ENCODE measurements at regions not wholly inside any gene's neighbourhood (a gene's known extent, or its start where the extent isn't known, plus 50 kb on each side); places are given as distances from the start of the nearest gene placed in this dataset.
A peak's percentile ranks its signal among the peaks of the same experiment; 100 is the strongest.

DNA sequence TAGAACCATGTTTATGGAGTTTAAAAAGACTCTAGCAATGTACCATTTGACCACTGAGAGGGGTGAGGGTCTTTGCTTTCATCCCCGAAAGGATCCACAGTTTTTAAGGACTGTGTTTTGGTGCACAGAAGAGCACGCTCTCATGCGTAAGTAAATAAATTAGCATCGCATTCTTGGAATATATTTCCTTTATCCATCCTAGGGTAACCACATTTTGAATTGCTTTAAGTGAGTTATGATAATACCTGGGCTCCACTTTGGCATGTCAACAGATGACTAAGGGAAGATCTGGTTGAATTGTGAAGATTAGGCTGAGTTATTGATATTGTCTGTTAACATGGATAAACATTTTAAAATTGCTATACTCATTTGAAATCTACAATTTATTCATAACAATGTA lies 89.4 kb upstream of the EDIL3 start:
- no peak for DNase-seq
- Histone ChIP-seq H3K79me2 (ENCODE audit: low read length) (no peaks in the 10 kb centered on the region), H3K9me3 (replicated peaks; ENCODE audit: insufficient read depth, low read length) (no peaks in the 10 kb centered on the region), H2AFZ (ENCODE audit: low read length) (no peak overlapping the region), H3K4me1 (ENCODE audit: low read length) (no peaks in the 10 kb centered on the region), H3K27ac (ENCODE audit: low read length) (no peak overlapping the region), H3K36me3 (replicated peaks; ENCODE audit: insufficient read depth, low read length) (no peaks in the 10 kb centered on the region), H4K20me1 (ENCODE audit: insufficient read depth, low read length) (no peaks in the 10 kb centered on the region), H3K27me3 (replicated peaks; ENCODE audit: insufficient read depth, low read length) (no peaks in the 10 kb centered on the region), H3K4me2 (ENCODE audit: low read depth, low read length) (no peak overlapping the region), H3K9me2 (replicated peaks; ENCODE audit: insufficient read depth, low read length) (no peaks in the 10 kb centered on the region), H3K4me3 (ENCODE audit: low read length) (no peak overlapping the region), H3F3A (ENCODE audit: insufficient read depth, low read length) (no peaks in the 10 kb centered on the region), H3K9ac (ENCODE audit: low read length) (no peak overlapping the region)
- TF ChIP-seq, protein P1, sequence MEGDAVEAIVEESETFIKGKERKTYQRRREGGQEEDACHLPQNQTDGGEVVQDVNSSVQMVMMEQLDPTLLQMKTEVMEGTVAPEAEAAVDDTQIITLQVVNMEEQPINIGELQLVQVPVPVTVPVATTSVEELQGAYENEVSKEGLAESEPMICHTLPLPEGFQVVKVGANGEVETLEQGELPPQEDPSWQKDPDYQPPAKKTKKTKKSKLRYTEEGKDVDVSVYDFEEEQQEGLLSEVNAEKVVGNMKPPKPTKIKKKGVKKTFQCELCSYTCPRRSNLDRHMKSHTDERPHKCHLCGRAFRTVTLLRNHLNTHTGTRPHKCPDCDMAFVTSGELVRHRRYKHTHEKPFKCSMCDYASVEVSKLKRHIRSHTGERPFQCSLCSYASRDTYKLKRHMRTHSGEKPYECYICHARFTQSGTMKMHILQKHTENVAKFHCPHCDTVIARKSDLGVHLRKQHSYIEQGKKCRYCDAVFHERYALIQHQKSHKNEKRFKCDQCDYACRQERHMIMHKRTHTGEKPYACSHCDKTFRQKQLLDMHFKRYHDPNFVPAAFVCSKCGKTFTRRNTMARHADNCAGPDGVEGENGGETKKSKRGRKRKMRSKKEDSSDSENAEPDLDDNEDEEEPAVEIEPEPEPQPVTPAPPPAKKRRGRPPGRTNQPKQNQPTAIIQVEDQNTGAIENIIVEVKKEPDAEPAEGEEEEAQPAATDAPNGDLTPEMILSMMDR (IDR thresholded peaks at IDR 0.05; ENCODE audit: low read length): no peak
- TF ChIP-seq EZH2phosphoT487 (IDR thresholded peaks at IDR 0.05; ENCODE audit: low read length) (no peak), EZH2 (optimal IDR thresholded peaks at IDR 0.05; ENCODE audit: low read depth, low read length) (no peak)

DNA sequence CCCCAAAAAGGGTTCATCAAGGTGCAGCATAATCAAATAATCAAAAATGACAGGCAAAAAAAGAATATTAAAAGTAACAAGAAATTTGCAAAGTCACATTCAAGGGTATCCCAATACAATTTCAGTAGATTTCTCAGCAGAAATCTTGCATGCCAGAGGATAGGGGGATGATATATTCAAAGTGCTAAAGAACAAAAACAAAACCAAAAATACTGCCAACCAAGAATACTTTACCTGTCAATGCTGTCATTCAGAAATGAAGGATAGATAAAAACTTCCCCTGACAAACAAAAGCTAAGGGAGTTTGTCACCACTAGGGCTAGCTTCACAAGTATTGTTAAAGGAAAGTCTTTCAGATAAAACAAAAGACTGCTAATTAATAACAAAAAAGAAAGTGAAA lies 68.7 kb upstream of the EDIL3 start:
- H2AFZ ChIP-seq (ENCODE audit: low read length): no peak overlapping the region
- no peaks in the 10 kb centered on the region for H3K36me3 ChIP-seq (replicated peaks; ENCODE audit: insufficient read depth, low read length)
- H3F3A ChIP-seq (ENCODE audit: insufficient read depth, low read length): no peaks in the 10 kb centered on the region
- DNase-seq: no peak
- H3K9ac ChIP-seq (ENCODE audit: low read length): no peak overlapping the region
- no peak overlapping the region for H3K4me3 ChIP-seq (ENCODE audit: low read length)
- H3K9me2 ChIP-seq (replicated peaks; ENCODE audit: insufficient read depth, low read length): no peaks in the 10 kb centered on the region
- TF ChIP-seq EZH2 (optimal IDR thresholded peaks at IDR 0.05; ENCODE audit: low read depth, low read length) (no peak), EZH2phosphoT487 (IDR thresholded peaks at IDR 0.05; ENCODE audit: low read length) (no peak)
- TF ChIP-seq, protein P1 (IDR thresholded peaks at IDR 0.05; ENCODE audit: low read length): no peak
- H3K4me1 ChIP-seq (ENCODE audit: low read length): peaks cover 6% of the 10 kb centered on the region
- H3K27me3 ChIP-seq (replicated peaks; ENCODE audit: insufficient read depth, low read length): no peaks in the 10 kb centered on the region
- H3K79me2 ChIP-seq (ENCODE audit: low read length): no peaks in the 10 kb centered on the region
- H3K27ac ChIP-seq (ENCODE audit: low read length): no peak overlapping the region
- H4K20me1 ChIP-seq (ENCODE audit: insufficient read depth, low read length): no peaks in the 10 kb centered on the region
- H3K9me3 ChIP-seq (replicated peaks; ENCODE audit: insufficient read depth, low read length): no peaks in the 10 kb centered on the region
- H3K4me2 ChIP-seq (ENCODE audit: low read depth, low read length): no peak overlapping the region

DNA sequence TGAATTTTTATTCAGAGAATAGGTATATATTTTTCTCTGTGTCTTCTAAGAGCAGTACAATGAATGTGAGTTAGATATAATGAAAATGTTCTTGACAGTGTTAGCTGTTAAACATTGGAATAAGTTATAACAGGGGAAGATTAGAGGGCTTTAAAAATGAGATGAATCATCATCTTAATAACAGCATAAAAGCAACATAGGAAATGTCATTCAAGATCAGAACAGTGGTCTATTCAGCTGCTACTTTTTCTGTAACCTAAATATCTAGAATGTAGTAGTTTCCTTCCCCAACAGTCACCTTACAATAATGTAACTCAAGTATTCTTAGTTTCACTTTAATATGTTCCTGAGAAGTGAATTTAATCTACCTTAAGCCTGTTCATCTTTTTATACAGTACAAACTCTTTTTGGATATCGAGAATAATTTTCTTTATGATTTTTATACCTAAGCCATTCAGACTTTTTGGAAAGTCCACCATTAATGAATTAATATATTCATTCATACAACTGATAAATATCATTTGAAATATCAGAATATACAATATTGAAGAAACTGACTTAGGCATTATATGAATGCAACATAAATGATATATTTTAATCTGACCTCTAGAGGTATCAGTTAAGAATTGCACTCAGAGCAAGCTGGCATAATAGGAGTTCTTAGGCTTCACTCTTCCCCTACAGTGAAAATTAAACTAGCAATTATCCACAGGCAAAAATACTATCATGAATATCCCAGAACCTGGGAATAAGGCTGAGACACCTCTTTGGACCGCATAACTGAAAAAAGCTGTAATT lies 66.1 kb upstream of the EDIL3 start:
- peak; percentile 21 for DNase-seq
- no peak overlapping the region for H2AFZ ChIP-seq (ENCODE audit: low read length)
- no peak overlapping the region for H3K4me2 ChIP-seq (ENCODE audit: low read depth, low read length)
- H3K79me2 ChIP-seq (ENCODE audit: low read length): no peaks in the 10 kb centered on the region
- H3K4me3 ChIP-seq (ENCODE audit: low read length): no peak overlapping the region
- no peak for TF ChIP-seq EZH2 (optimal IDR thresholded peaks at IDR 0.05; ENCODE audit: low read depth, low read length)
- TF ChIP-seq, protein P1 (IDR thresholded peaks at IDR 0.05; ENCODE audit: low read length): peak; percentile 32
- H3K27ac ChIP-seq (ENCODE audit: low read length): no peak overlapping the region
- H3K27me3 ChIP-seq (replicated peaks; ENCODE audit: insufficient read depth, low read length): no peaks in the 10 kb centered on the region
- no peak overlapping the region for H3K9ac ChIP-seq (ENCODE audit: low read length)
- H3K9me3 ChIP-seq (replicated peaks; ENCODE audit: insufficient read depth, low read length): no peaks in the 10 kb centered on the region
- H3K9me2 ChIP-seq (replicated peaks; ENCODE audit: insufficient read depth, low read length): no peaks in the 10 kb centered on the region
- H4K20me1 ChIP-seq (ENCODE audit: insufficient read depth, low read length): no peaks in the 10 kb centered on the region
- peaks cover 6% of the 10 kb centered on the region for H3K4me1 ChIP-seq (ENCODE audit: low read length)
- no peaks in the 10 kb centered on the region for H3K36me3 ChIP-seq (replicated peaks; ENCODE audit: insufficient read depth, low read length)
- H3F3A ChIP-seq (ENCODE audit: insufficient read depth, low read length): no peaks in the 10 kb centered on the region
